ENCODE measurements at regions not wholly inside any gene's neighbourhood (a gene's known extent, or its start where the extent isn't known, plus 50 kb on each side); places are given as distances from the start of the nearest gene placed in this dataset.
"Not testable (repeated sequence)": the region's sequence is repeated elsewhere in the genome, so short reads cannot be mapped to it uniquely, and the experiment has no call there.

- DNase-seq, result no peak
Measured at GRCh38 chr6:165002358-165002757, 307.0 kb downstream of the C6orf118 start.

- no peak for DNase-seq
Measured at GRCh38 chr6:165001502-165002157, 307.8 kb downstream of the C6orf118 start.

- DNase-seq, result no peak
Measured at GRCh38 chr6:164998297-164998696, 311.1 kb downstream of the C6orf118 start.

- DNase-seq, result no peak
Measured at GRCh38 chr6:164996838-164997237, 312.6 kb downstream of the C6orf118 start.

DNA sequence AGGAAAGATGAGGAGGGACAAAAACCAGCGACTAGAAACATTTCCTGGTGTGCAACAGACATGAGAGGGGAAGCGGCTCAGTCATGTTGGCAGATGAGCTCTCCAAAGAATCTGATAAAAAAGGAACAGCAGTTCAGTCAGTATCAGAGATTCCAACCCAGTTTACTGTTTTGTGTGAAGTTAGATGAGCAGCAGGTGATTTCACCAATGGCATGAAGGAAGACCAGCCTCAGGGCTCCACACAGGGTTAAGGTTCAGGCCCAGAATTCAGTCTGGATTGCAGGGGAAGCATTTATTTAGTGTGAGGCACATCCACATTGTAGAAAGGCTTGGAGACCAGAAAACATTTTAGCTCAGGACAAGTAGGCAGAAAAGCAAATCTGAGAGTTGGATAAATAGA is 317.8 kb downstream of the C6orf118 start:
- DNase-seq, result no peak

GRCh38 chr6:164990901-164991300 is 318.5 kb downstream of the C6orf118 start:
- DNase-seq, result no peak

GRCh38 chr6:164982389-164982788 is 327.0 kb downstream of the C6orf118 start:
- no peak for DNase-seq

GRCh38 chr6:164967102-164967501 is 342.3 kb downstream of the C6orf118 start:
- DNase-seq, result no peak

DNA sequence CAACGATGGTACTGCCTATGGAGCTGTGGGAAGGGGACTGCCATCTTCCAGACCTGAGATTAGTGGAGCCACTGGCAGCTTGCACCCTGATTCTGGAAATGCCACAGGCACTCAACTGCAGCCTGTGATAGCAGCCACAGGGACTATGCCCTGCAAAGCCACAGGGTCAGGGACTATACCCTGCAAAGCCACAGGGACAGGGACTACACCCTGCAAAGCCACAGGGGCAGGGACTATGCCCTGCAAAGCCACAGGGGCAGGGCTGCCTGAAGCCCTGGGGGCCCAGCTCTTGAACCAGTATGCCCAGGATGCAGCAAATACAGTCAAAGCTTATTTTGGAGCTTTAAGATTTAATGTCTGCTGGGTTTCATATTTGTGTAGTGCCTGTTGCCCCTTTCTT is 346.6 kb downstream of the C6orf118 start:
- no peak for DNase-seq

DNA sequence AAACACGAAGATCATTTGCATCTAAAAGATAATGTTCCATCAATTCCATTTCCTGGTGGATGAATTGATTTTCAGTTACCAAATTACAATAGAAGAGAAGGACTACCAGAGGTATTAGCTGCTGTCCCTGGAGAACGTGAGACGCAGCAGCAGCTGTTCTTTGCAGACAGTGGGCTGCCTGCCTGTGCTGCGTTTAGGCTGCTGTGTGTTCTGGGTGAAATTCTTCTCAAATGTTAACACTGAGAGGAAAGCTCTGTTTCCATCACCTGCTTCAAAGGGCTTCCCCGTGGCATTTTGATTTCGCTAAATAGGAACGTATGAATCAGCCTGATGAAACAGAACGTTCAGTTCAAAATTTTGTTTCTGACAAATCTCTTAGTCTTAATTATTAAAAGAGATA is 362.2 kb downstream of the C6orf118 start:
- no peak for DNase-seq

DNA sequence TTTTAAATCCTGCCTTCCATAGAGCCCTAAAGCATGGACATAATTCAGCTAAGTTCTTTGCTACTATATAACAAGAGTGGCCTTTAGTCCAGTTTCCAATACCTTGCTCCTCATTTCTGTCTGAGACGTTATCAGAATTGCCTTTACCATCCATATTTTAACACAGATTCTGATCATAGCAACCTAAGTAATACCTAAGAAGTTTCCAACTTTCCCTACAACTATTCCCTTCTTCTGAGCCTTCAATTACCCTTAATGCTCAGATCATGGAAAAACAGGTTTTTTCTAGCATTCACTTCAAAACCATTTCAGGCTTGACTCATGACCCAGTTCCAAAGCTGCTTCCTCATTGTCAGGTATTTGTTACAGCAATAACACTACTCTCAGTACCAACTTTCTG is 367.1 kb downstream of the C6orf118 start:
- no peak for DNase-seq

- DNase-seq, result not testable (repeated sequence)
Measured at GRCh38 chr6:164933238-164933794, 376.1 kb downstream of the C6orf118 start.

- DNase-seq, result no peak
Measured at GRCh38 chr6:164929408-164929977, 379.9 kb downstream of the C6orf118 start.

DNA sequence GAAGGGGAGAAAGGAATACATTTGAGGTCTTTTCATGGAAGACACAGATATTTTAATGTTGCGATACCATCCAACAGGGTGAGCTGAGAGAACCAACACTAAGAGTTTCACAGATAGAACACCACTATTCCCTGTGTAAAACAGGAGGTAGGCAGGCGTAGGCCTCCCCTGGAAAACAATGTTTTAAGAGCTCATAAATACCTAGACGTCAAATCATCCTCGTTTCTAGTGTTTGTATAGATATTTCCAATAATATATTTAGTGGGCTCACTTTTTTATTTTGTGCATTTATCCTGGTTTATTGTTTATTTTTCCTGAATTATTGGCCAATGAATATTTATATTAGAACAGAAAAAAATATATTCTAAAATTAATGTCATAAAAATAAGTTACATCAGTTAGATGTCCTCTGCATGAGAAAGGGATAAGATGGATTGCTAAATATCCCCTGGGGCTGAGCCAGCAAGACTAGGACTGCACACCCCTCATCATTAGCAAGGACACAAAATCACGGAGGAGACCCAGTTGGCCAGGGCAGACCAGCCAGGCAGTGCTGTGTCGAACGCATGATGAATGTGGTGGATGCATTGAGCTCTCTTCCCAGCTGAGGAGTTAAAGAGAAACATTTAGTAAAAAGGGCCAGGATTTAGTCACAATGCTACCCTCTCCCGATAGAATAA is 380.5 kb downstream of the C6orf118 start:
- no peak for DNase-seq

DNA sequence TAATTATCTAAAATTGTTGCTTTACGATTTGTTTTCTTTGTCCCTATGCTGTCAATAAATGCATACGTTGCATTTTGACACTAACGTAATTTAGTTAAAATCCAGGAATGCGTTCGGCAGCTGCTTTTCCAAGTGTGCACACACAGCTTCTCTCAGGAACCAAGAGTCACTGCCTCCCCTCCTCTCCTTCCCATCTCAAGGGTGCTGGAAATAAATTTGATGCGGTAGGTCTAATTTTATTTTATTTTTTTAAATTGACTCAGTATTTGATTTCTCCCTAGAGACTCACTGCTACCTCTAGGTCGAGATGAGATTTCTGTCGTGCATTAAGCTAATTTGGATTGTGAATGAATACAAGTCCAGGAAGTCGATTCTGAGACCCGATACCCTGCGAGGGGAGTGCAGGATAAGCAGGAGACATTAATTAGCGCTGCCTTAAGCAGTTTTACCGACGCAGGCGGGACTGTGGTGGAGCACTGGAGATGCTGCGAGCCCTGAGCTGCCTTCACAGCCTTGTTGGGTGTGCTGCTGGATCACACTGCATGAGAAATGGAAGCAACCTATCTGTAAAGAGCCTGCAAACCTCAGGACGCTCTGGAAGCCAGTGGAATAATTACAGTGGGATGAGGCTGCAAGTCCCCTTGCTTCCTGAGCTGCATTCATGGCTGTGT is 381.2 kb downstream of the C6orf118 start:
- no peak for DNase-seq

DNA sequence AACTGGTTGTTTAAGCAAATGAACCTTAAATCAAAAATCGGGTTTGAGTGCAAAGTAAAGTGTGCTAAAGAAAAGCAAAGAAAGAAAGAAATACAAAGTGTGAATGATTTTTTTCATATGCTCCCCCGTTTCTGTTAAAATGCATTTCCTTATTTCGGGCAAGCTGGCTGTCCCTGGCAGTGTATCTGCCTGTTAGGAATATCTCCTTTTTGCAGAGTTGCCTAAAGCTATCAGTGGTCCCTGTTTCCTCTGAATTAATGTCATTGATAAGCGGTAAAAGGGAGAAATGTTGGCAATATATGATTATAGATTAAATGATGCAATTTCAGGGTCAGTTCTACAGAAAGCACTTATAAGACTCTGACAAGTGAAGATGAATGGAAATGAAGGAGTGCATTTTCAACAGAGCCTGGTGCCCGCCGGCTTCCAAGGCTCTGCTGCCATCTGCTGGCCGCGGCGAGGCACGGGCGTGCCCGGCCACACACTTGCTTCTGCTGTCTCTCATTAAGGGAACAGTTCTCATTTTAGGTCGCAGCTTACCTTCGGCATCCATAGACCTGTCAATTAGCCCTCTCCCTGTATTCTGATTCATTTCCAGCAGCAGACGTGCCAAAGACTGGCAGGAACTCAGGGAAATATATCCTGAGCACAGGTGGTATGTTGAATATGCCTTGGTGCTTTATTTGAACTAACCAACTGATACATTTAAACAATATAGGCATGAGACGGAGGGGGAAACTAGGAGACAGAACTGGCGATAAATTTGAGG is 381.9 kb downstream of the C6orf118 start:
- peak; percentile 67 for DNase-seq

DNA sequence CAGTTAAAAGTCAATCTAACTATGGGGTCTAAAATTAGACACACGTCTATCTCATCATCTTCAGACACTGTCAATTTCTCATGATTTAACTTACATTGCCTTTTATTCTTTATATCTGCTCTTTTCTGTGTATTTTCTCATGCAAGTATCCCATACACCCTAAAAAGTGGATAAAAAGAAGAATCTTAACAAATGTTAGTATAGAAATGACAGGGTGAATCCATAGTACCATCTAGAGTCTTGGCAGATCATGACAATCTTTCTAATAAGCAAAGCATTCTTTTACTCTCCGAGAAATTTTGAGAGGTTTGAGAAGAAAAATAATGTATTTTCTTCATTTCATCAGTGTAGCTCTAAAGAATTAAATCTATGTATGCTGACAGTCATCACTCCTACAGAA is 382.7 kb downstream of the C6orf118 start:
- no peak for DNase-seq

DNA sequence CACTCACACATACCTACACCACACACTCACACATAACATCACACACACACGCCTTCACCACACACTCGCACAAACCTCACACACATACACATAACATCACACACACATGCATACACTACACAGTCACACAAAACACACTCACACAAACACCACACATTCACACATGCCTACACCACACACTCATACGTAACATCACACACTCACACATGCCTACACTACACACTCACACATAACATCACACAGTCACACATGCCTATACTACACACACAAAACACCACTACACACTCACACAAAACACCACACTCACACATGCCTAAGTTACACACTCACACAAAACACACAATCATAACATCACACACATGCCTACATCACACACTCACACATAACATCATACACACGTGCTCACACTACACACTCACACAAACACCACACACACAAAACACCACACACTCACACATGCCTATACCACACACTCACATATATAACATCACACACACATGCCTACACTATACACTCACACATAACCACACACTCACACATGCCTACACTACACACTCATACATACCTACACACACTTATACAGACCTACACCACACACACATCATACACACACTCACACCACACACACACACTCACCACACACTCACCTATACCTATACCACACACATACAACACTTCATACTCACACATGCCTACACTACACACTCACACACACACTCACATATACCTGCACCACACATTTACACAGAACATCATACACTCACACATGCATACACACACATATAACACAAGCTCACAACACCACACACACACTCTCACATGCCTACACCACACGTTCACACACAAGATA is 383.5 kb downstream of the C6orf118 start:
- no peak for DNase-seq

- no peak for DNase-seq
Measured at GRCh38 chr6:164924674-164925073, 384.7 kb downstream of the C6orf118 start.

DNA sequence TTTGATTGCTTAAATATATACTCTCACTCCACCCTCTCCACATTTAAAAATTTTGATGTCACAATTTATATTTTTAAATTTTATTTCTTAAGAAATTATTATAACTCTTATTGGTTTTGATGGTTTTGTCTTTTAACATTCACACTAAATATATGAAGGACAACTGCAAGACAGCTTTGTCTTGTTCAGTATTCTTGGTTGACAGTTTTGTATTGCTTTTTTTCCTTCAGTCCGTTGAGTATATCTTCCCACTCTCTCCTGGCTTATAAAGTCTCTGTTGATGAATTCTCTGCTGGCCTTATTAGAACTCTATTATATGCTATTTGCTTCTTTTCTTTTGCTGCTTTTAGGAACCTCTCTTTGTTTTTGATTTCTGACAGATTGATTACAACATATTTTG is 392.2 kb downstream of the C6orf118 start:
- DNase-seq, result no peak

- no peak for DNase-seq
Measured at GRCh38 chr6:164916087-164916486, 393.3 kb downstream of the C6orf118 start.
